Fibroblast of lung (primary cell): ENCODE measurements at regions not wholly inside any gene's neighbourhood (a gene's known extent, or its start where the extent isn't known, plus 50 kb on each side); places are given as distances from the start of the nearest gene placed in this dataset.

ENCODE experiments used
- DNase-seq, 2 donors: peaks; one replicate each; pipeline versions ENCODE4 v3.0.0 to v3.0.0-alpha.2; 2010; ENCODE audit warnings: low read depth in 2 of 2
- H2AFZ ChIP-seq: 2 replicates; pipeline ENCODE4 v1.5.1; 2012; ENCODE audit warnings: low read length, control low read depth, inconsistent platforms
- H3K27ac ChIP-seq: 2 replicates; pipeline ENCODE4 v1.5.1; 2011; ENCODE audit warnings: low read length, control low read depth; ENCODE audit not compliant: insufficient read depth
- H3K27me3 ChIP-seq: 2 replicates; pipeline ENCODE4 v1.5.1; 2011; ENCODE audit warnings: mild to moderate bottlenecking, low read length; ENCODE audit not compliant: control insufficient read depth, insufficient read depth
- H3K36me3 ChIP-seq: 2 replicates; pipeline ENCODE4 v1.5.1; 2011; ENCODE audit warnings: low read length; ENCODE audit not compliant: control insufficient read depth, insufficient read depth
- H3K4me1 ChIP-seq: 2 replicates; pipeline ENCODE4 v1.5.1; 2011; ENCODE audit warnings: low read length; ENCODE audit not compliant: control insufficient read depth, insufficient read depth; ENCODE audit errors: extremely low read depth
- H3K4me2 ChIP-seq: 2 replicates; pipeline ENCODE4 v1.5.1; 2011; ENCODE audit warnings: low read length, control low read depth; ENCODE audit not compliant: insufficient read depth; ENCODE audit errors: extremely low read depth
- H3K4me3 ChIP-seq, 4 experiments: fragments of 200-600 bp in 1 of 4; sonication (generic) in 1 of 4; replicated peaks in 1 of 4; 2 replicates each; pipeline ENCODE4 v1.5.1; 2011 to 2016; ENCODE audit warnings: low read length in 4 of 4, low read depth in 3 of 4, mild to moderate bottlenecking in 3 of 4, control low read depth in 2 of 4, inconsistent platforms in 1 of 4, mixed read lengths in 1 of 4; ENCODE audit not compliant: insufficient read depth in 1 of 4; ENCODE audit errors: control extremely low read depth in 1 of 4
- H3K79me2 ChIP-seq: 2 replicates; pipeline ENCODE4 v1.5.1; 2012; ENCODE audit warnings: mild to moderate bottlenecking, low read length, inconsistent platforms; ENCODE audit not compliant: control insufficient read depth, insufficient read depth
- H3K9ac ChIP-seq: 2 replicates; pipeline ENCODE4 v1.5.1; 2011; ENCODE audit warnings: mild to moderate bottlenecking, low read length, control low read depth; ENCODE audit not compliant: insufficient read depth
- H3K9me3 ChIP-seq: 2 replicates; pipeline ENCODE4 v1.5.1; 2012; ENCODE audit warnings: low read depth, low read length; ENCODE audit not compliant: control insufficient read depth, insufficient read depth
- H4K20me1 ChIP-seq: 2 replicates; pipeline ENCODE4 v1.5.1; 2011; ENCODE audit warnings: low read length; ENCODE audit not compliant: control insufficient read depth, insufficient read depth; ENCODE audit errors: extremely low read depth
- EZH2 ChIP-seq: IDR thresholded peaks from 2 replicates; pipeline ENCODE4 v1.5.1; 2012; ENCODE audit warnings: low read length, control low read depth, mild to moderate bottlenecking; ENCODE audit errors: missing control alignments
- TF ChIP-seq, protein P1 (sequence below), 2 donors: IDR thresholded peaks in 1 of 2; conservative IDR thresholded peaks in 1 of 2; 1 replicate in 1 of 2; 2 replicates in 1 of 2; pipeline ENCODE4 v1.5.1; 2011 to 2012; ENCODE audit warnings: low read length in 2 of 2, control low read depth in 1 of 2, inconsistent platforms in 1 of 2, low read depth in 1 of 2, mild to moderate bottlenecking in 1 of 2

DNA sequence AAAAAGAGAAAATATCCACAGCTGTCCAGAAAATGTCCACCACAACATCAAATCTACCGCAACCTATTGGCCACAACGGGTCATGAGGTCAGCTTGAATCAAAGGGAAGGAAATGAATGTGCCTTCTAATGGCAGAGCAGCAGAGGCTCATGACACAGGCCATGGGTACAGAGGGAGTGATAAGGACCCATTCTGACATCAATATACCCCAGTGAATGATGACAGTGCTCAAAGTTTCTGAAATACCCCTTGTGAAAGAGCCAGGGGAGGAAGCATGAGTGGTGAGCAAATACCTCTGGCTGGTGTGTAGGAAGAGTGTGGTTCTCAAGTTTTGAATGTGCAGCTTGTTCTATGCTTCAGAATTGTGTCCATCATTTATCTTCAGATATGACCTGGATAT, 348.2 kb downstream of the IRX1 start:
- no peaks in the 10 kb centered on the region for H3K36me3 ChIP-seq
- no peaks in the 10 kb centered on the region for H3K9me3 ChIP-seq
- no peak for TF ChIP-seq EZH2
- no peaks in the 10 kb centered on the region for H4K20me1 ChIP-seq
- H3K27ac ChIP-seq, result no peak overlapping the region
- H3K4me1 ChIP-seq, result no peaks in the 10 kb centered on the region
- no peak overlapping the region for H2AFZ ChIP-seq
- no peaks in the 10 kb centered on the region for H3K79me2 ChIP-seq
- no peak overlapping the region for H3K4me3 ChIP-seq
- no peak overlapping the region for H3K9ac ChIP-seq
- no peaks in the 10 kb centered on the region for H3K27me3 ChIP-seq
- no peak overlapping the region for H3K4me2 ChIP-seq
- DNase-seq, result no peak

DNA sequence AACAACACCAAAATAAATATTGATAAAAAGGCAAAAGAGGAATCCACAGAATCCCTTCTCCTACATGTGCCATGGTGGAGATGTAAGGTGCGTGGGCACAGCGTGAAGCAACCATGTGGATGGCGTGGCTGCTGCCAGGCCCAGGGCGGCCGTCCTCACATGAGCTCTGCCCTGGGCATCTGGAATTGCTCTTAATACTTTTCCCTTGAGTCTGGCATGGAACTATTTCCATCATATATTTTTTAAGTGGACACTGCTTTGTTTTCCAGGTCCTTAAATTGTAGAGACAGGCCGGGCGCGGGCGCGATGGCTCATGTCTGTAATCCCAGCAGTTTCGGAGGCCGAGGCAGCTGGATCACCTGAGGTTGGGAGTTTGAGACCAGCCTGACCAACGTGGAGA, 349.3 kb downstream of the IRX1 start:
- no peak overlapping the region for H2AFZ ChIP-seq

GRCh38 chr5:3948838-3949237, 353.2 kb downstream of the IRX1 start:
- Histone ChIP-seq H4K20me1 (no peaks in the 10 kb centered on the region), H3K27me3 (no peaks in the 10 kb centered on the region), H3K36me3 (no peaks in the 10 kb centered on the region), H3K27ac (no peak overlapping the region), H3K4me3 (no peak overlapping the region), H3K9me3 (no peaks in the 10 kb centered on the region), H3K4me2 (no peak overlapping the region), H2AFZ (no peak overlapping the region), H3K9ac (no peak overlapping the region), H3K79me2 (no peaks in the 10 kb centered on the region), H3K4me1 (no peaks in the 10 kb centered on the region)
- TF ChIP-seq, protein P1, sequence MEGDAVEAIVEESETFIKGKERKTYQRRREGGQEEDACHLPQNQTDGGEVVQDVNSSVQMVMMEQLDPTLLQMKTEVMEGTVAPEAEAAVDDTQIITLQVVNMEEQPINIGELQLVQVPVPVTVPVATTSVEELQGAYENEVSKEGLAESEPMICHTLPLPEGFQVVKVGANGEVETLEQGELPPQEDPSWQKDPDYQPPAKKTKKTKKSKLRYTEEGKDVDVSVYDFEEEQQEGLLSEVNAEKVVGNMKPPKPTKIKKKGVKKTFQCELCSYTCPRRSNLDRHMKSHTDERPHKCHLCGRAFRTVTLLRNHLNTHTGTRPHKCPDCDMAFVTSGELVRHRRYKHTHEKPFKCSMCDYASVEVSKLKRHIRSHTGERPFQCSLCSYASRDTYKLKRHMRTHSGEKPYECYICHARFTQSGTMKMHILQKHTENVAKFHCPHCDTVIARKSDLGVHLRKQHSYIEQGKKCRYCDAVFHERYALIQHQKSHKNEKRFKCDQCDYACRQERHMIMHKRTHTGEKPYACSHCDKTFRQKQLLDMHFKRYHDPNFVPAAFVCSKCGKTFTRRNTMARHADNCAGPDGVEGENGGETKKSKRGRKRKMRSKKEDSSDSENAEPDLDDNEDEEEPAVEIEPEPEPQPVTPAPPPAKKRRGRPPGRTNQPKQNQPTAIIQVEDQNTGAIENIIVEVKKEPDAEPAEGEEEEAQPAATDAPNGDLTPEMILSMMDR (conservative IDR thresholded peaks at IDR 0.05 in 1 of 2, IDR thresholded peaks at IDR 0.05 in 1 of 2; ENCODE audit: low read depth in 1 of 2, low read length in 2 of 2), result no peak
- TF ChIP-seq EZH2, result no peak
- DNase-seq, result no peak

More for the DNA sequence above, 349.3 kb downstream of the IRX1 start:
- H3K36me3 ChIP-seq, result no peaks in the 10 kb centered on the region
- no peaks in the 10 kb centered on the region for H3K27me3 ChIP-seq
- H3K4me1 ChIP-seq, result no peaks in the 10 kb centered on the region
- no peaks in the 10 kb centered on the region for H4K20me1 ChIP-seq
- TF ChIP-seq EZH2, result no peak
- TF ChIP-seq, protein P1 (conservative IDR thresholded peaks at IDR 0.05 in 1 of 2, IDR thresholded peaks at IDR 0.05 in 1 of 2; ENCODE audit: low read depth in 1 of 2, low read length in 2 of 2), result no peak
- H3K27ac ChIP-seq, result no peak overlapping the region
- no peaks in the 10 kb centered on the region for H3K9me3 ChIP-seq
- DNase-seq, result no peak
- H3K4me2 ChIP-seq, result no peak overlapping the region
- H3K4me3 ChIP-seq, result no peak overlapping the region
- H3K79me2 ChIP-seq, result no peaks in the 10 kb centered on the region
- H3K9ac ChIP-seq, result no peak overlapping the region
